WI38 (cell line): ENCODE measurements at regions not wholly inside any gene's neighbourhood (a gene's known extent, or its start where the extent isn't known, plus 50 kb on each side); places are given as distances from the start of the nearest gene placed in this dataset.

Experiments
- H3K4me3 ChIP-seq: 2 replicates; pipeline ENCODE4 v1.5.1; 2011; ENCODE audit warnings: low read depth, mild to moderate bottlenecking, control low read depth, low read length
- CTCF ChIP-seq: IDR thresholded peaks from 2 replicates; pipeline ENCODE4 v1.5.1; 2012; ENCODE audit warnings: low read depth, mild to moderate bottlenecking, control low read depth, low read length

GRCh38 chr3:5411786-5412185 lies 224.3 kb downstream of the EDEM1 start:
- H3K4me3 ChIP-seq: no peak overlapping the region
- no peak for TF ChIP-seq CTCF

GRCh38 chr3:5423076-5423475 lies 235.6 kb downstream of the EDEM1 start:
- TF ChIP-seq CTCF: no peak
- H3K4me3 ChIP-seq: no peak overlapping the region

DNA sequence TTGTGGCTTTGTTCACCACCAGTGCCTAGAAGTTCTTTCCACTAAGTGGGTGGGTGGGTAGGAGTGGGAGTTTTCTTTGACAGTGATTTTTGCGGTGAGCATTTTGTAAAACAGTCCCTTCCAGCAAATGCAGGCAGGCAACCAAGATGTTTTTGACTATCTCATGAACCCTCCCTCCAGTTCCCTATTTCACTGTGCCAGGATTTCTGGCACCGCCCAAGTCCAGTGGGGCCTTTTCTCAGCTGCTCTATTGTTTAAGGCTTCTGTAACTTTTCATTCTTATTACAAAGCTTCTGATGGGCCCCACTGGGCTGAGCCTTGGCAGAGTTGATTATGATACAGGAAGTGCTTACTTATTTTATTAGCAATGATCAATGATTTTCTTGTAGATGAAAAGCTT lies 236.0 kb downstream of the EDEM1 start:
- no peak overlapping the region for H3K4me3 ChIP-seq
- TF ChIP-seq CTCF: no peak

DNA sequence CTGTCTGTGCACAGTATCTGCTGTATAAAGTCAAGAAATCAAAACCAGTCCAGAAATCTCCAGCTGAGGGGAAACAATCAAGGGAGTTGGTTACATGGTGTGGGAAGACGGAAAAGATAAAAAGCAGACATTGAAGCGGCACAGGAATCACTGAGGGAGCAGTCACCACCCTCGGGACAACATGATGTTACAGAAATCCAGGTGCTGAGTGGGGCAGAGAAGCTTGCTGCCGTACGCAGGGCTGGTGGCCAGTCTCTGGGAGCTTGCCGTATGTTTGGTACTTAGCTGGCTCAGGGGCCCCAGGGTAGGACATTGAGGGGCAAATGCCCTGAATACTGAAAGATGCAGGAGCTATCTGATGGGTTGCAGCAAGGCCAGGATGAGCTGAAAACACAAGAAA lies 237.9 kb downstream of the EDEM1 start:
- TF ChIP-seq CTCF: no peak
- no peak overlapping the region for H3K4me3 ChIP-seq

DNA sequence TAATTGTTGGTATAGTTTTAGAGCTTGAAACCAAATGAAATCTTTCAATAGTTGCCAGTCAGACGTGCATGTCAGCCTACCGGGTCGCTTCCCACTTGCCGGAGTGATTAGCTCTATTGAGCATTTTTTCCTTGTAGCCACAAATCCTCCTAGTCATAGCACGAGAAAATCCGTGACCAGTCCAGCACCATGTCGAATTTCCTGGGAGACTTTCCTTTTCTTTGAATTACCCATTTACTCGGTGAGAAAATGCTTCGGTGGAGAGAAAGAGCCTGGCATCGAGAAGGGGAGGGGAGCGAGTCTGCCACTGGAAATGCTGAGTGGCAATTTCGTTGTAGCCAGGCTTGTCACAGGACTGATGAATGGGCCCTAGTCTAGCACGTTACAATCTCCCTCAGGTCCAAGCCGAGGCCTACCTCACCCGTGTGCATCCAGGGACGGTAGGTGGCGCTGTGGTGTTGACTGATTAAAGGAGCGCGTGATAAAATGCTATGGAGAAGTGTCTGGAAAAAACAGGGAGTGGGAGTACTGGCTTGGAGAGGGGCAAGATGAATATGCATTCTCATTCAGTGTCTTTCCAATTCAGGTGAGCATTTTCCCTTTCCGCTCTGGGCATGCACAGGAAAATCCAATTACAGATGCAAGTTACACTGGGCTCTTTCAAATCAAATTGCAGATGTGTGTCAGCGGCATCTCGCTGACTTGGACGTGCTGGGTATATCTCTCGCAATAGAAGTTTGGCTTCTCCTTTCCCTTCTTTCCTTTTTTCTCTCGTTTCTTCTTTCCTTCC lies 238.8 kb downstream of the EDEM1 start:
- H3K4me3 ChIP-seq: no peak overlapping the region
- peak; percentile 66 for TF ChIP-seq CTCF

GRCh38 chr3:5427021-5427420 lies 239.5 kb downstream of the EDEM1 start:
- H3K4me3 ChIP-seq: no peak overlapping the region
- TF ChIP-seq CTCF: no peak

GRCh38 chr3:5427938-5428337 lies 240.4 kb downstream of the EDEM1 start:
- no peak for TF ChIP-seq CTCF

More at GRCh38 chr3:5427938-5428337, 240.4 kb downstream of the EDEM1 start:
- no peak overlapping the region for H3K4me3 ChIP-seq
